T-helper 17 cell (primary cell): ENCODE measurements at regions not wholly inside any gene's neighbourhood (a gene's known extent, or its start where the extent isn't known, plus 50 kb on each side); places are given as distances from the start of the nearest gene placed in this dataset.

Experiments
- ATAC-seq: fragments of 150-1000 bp; cut with Tn5 transposase; 2 replicates; pipeline ENCODE4 v1.10.0; 2021; ENCODE audit warnings: mild to moderate bottlenecking, moderate library complexity
- DNase-seq, 3 donors: peaks; one replicate each; pipeline versions ENCODE4 v3.0.0 to v3.0.0-alpha.2; 2020 to 2021
- H3K9me3 ChIP-seq: one replicate; pipeline ENCODE4 v1.7.0; 2013; ENCODE audit warnings: low read length, mild to moderate bottlenecking; ENCODE audit not compliant: control insufficient read depth, poor library complexity, severe bottlenecking
- H3K27ac Mint-ChIP-seq: one replicate; pipeline ENCODE4 v1.8.0; 2022; ENCODE audit warnings: mild to moderate bottlenecking, moderate library complexity, mixed read lengths
- H3K27me3 Mint-ChIP-seq: one replicate; pipeline ENCODE4 v1.8.0; 2022; ENCODE audit warnings: mixed read lengths
- H3K36me3 Mint-ChIP-seq: one replicate; pipeline ENCODE4 v1.8.0; 2022; ENCODE audit warnings: low read depth, mixed read lengths
- H3K4me1 Mint-ChIP-seq: one replicate; pipeline ENCODE4 v1.8.0; 2022; ENCODE audit warnings: mild to moderate bottlenecking, mixed read lengths
- H3K4me3 Mint-ChIP-seq: one replicate; pipeline ENCODE4 v1.8.0; 2022; ENCODE audit warnings: mild to moderate bottlenecking, moderate library complexity, mixed read lengths

- Mint-ChIP-seq H3K27me3 (peaks cover 38% of the 10 kb centered on the region), H3K4me1 (no peaks in the 10 kb centered on the region), H3K4me3 (no peak overlapping the region), H3K27ac (no peak overlapping the region), H3K36me3 (no peaks in the 10 kb centered on the region)
- H3K9me3 ChIP-seq: no peaks in the 10 kb centered on the region
- DNase-seq: no peak
- no peak for ATAC-seq
These were observed 224.6 kb upstream of the FOXQ1 start for GRCh38 chr6:1087154-1087843.

- no peaks in the 10 kb centered on the region for H3K9me3 ChIP-seq
- ATAC-seq (no peak), DNase-seq (no peak)
- no peaks in the 10 kb centered on the region for H3K4me1 Mint-ChIP-seq
- no peak overlapping the region for H3K4me3 Mint-ChIP-seq
- H3K36me3 Mint-ChIP-seq: no peaks in the 10 kb centered on the region
- no peak overlapping the region for H3K27ac Mint-ChIP-seq
- H3K27me3 Mint-ChIP-seq: peaks cover 42% of the 10 kb centered on the region
These were observed 225.3 kb upstream of the FOXQ1 start for GRCh38 chr6:1086446-1087153.

- ATAC-seq (no peak), DNase-seq (no peak)
- H3K9me3 ChIP-seq: no peaks in the 10 kb centered on the region
- Mint-ChIP-seq H3K4me1 (no peaks in the 10 kb centered on the region), H3K36me3 (no peaks in the 10 kb centered on the region), H3K27ac (no peak overlapping the region), H3K4me3 (no peak overlapping the region), H3K27me3 (peaks cover 35% of the 10 kb centered on the region)
These were observed 229.5 kb upstream of the FOXQ1 start for GRCh38 chr6:1082285-1082935.

- ATAC-seq: no peak
- Mint-ChIP-seq H3K27ac (no peak overlapping the region), H3K4me3 (no peak overlapping the region), H3K27me3 (peaks cover 34% of the 10 kb centered on the region), H3K4me1 (no peaks in the 10 kb centered on the region), H3K36me3 (no peaks in the 10 kb centered on the region)
- DNase-seq: no peak
- H3K9me3 ChIP-seq: no peaks in the 10 kb centered on the region
These were observed 230.2 kb upstream of the FOXQ1 start for GRCh38 chr6:1081551-1082284.

GRCh38 chr6:1080453-1081337, 231.2 kb upstream of the FOXQ1 start:
- no peak for DNase-seq
- no peaks in the 10 kb centered on the region for H3K4me1 Mint-ChIP-seq
- H3K4me3 Mint-ChIP-seq: no peak overlapping the region
- peaks cover 30% of the 10 kb centered on the region for H3K27me3 Mint-ChIP-seq
- ATAC-seq: no peak
- no peak overlapping the region for H3K27ac Mint-ChIP-seq
- H3K9me3 ChIP-seq: no peaks in the 10 kb centered on the region
- H3K36me3 Mint-ChIP-seq: no peaks in the 10 kb centered on the region

- Mint-ChIP-seq H3K27me3 (peaks cover 28% of the 10 kb centered on the region), H3K36me3 (no peaks in the 10 kb centered on the region), H3K4me3 (no peak overlapping the region), H3K4me1 (no peaks in the 10 kb centered on the region), H3K27ac (no peak overlapping the region)
- H3K9me3 ChIP-seq: no peaks in the 10 kb centered on the region
- ATAC-seq: no peak
- no peak for DNase-seq
These were observed 232.4 kb upstream of the FOXQ1 start for GRCh38 chr6:1079525-1079924.

GRCh38 chr6:1077478-1078416, 234.2 kb upstream of the FOXQ1 start:
- ATAC-seq (no peak), DNase-seq (no peak)
- no peaks in the 10 kb centered on the region for H3K36me3 Mint-ChIP-seq
- H3K27me3 Mint-ChIP-seq: peaks cover 36% of the 10 kb centered on the region
- H3K4me1 Mint-ChIP-seq: no peaks in the 10 kb centered on the region
- no peaks in the 10 kb centered on the region for H3K9me3 ChIP-seq
- no peak overlapping the region for H3K27ac Mint-ChIP-seq
- no peak overlapping the region for H3K4me3 Mint-ChIP-seq

GRCh38 chr6:1076531-1077459, 235.1 kb upstream of the FOXQ1 start:
- ATAC-seq: no peak
- Mint-ChIP-seq H3K27me3 (peaks cover 37% of the 10 kb centered on the region), H3K36me3 (no peaks in the 10 kb centered on the region), H3K27ac (no peak overlapping the region), H3K4me1 (no peaks in the 10 kb centered on the region), H3K4me3 (no peak overlapping the region)
- H3K9me3 ChIP-seq: no peaks in the 10 kb centered on the region
- no peak for DNase-seq

GRCh38 chr6:1075880-1076279, 236.0 kb upstream of the FOXQ1 start:
- peaks cover 32% of the 10 kb centered on the region for H3K27me3 Mint-ChIP-seq
- no peaks in the 10 kb centered on the region for H3K9me3 ChIP-seq
- no peaks in the 10 kb centered on the region for H3K4me1 Mint-ChIP-seq
- no peak overlapping the region for H3K27ac Mint-ChIP-seq
- no peak for ATAC-seq
- H3K36me3 Mint-ChIP-seq: no peaks in the 10 kb centered on the region
- DNase-seq: no peak
- H3K4me3 Mint-ChIP-seq: no peak overlapping the region

- no peaks in the 10 kb centered on the region for H3K9me3 ChIP-seq
- H3K4me1 Mint-ChIP-seq: no peaks in the 10 kb centered on the region
- H3K27ac Mint-ChIP-seq: no peak overlapping the region
- H3K36me3 Mint-ChIP-seq: no peaks in the 10 kb centered on the region
- DNase-seq: no peak
- no peak for ATAC-seq
- H3K27me3 Mint-ChIP-seq: peaks cover 36% of the 10 kb centered on the region
- H3K4me3 Mint-ChIP-seq: no peak overlapping the region
These were observed 236.5 kb upstream of the FOXQ1 start for GRCh38 chr6:1075444-1075843.

GRCh38 chr6:1070085-1070521, 241.8 kb upstream of the FOXQ1 start:
- ATAC-seq (no peak), DNase-seq (no peak)
- Mint-ChIP-seq H3K27me3 (peaks cover 30% of the 10 kb centered on the region), H3K36me3 (no peaks in the 10 kb centered on the region), H3K4me3 (no peak overlapping the region), H3K27ac (no peak overlapping the region), H3K4me1 (no peaks in the 10 kb centered on the region)
- H3K9me3 ChIP-seq: no peaks in the 10 kb centered on the region
